Lung (tissue), 11 donors: ENCODE measurements at regions not wholly inside any gene's neighbourhood (a gene's known extent, or its start where the extent isn't known, plus 50 kb on each side); places are given as distances from the start of the nearest gene placed in this dataset.

Experiments
- ATAC-seq: fragments of 200-7000 bp; cut with Tn5 transposase; one replicate; pipeline ENCODE4 v1.9.1; 2020; ENCODE audit warnings: moderate number of reproducible peaks; ENCODE audit not compliant: insufficient read depth, low FRiP score
- DNase-seq, 3 donors: peaks; one replicate each; pipeline ENCODE4 v3.0.0-alpha.2; 2013 to 2017
- H3K27ac ChIP-seq, 2 donors: one replicate each; pipeline ENCODE4 v1.5.1; 2013; ENCODE audit warnings: mild to moderate bottlenecking in 2 of 2, moderate library complexity in 2 of 2, control low read depth in 1 of 2, inconsistent platforms in 1 of 2, low read depth in 1 of 2, low read length in 1 of 2
- H3K27me3 ChIP-seq, 3 donors: one replicate each; pipeline ENCODE4 v1.5.1; 2013; ENCODE audit warnings: low read length in 2 of 3; ENCODE audit not compliant: control insufficient read depth in 3 of 3, insufficient read depth in 3 of 3
- H3K36me3 ChIP-seq, 4 donors: one replicate each; pipeline ENCODE4 v1.5.1; 2013; ENCODE audit warnings: low read length in 4 of 4, mild to moderate bottlenecking in 1 of 4, moderate library complexity in 1 of 4; ENCODE audit not compliant: control insufficient read depth in 4 of 4, insufficient read depth in 4 of 4
- H3K4me1 ChIP-seq, 5 donors: one replicate each; pipeline ENCODE4 v1.5.1; 2013; ENCODE audit warnings: low read length in 5 of 5, mild to moderate bottlenecking in 2 of 5, moderate library complexity in 1 of 5; ENCODE audit not compliant: control insufficient read depth in 5 of 5, insufficient read depth in 5 of 5
- H3K4me3 ChIP-seq: one replicate; pipeline ENCODE4 v1.5.1; 2013; ENCODE audit warnings: mild to moderate bottlenecking, control low read depth, moderate library complexity
- H3K9ac ChIP-seq, 2 donors: one replicate each; pipeline ENCODE4 v1.5.1; 2013; ENCODE audit warnings: low read length in 2 of 2, control low read depth in 1 of 2; ENCODE audit not compliant: insufficient read depth in 1 of 2
- H3K9me3 ChIP-seq, 4 donors: one replicate each; pipeline ENCODE4 v1.5.1; 2013; ENCODE audit warnings: low read length in 3 of 4, mild to moderate bottlenecking in 1 of 4, moderate library complexity in 1 of 4; ENCODE audit not compliant: control insufficient read depth in 4 of 4, insufficient read depth in 3 of 4
- CTCF ChIP-seq: IDR thresholded peaks from 2 replicates; pipeline ENCODE4 v1.5.1; 2012; ENCODE audit warnings: mild to moderate bottlenecking; ENCODE audit errors: control extremely low read depth, extremely low read depth
- WGBS, 2 donors: extraction: QIAGEN DNeasy Blood & Tissue Kit; methylation state at CpG; one replicate each; pipeline ENCODE4 v1.1.7; 2013; 5-methylcytosine and 5-hydroxymethylcytosine counted together
- donor health status: control.
- donor health status: control.
- donor health status: Bipolar disorder and iron deficiency.
- donor health status: healthy.
- donor health status: DM: yes; HTN: yes; CAD: no.

- DNase-seq, result no peak
- H3K9ac ChIP-seq, result no peak overlapping the region
- no peak overlapping the region for H3K4me3 ChIP-seq
- no peaks in the 10 kb centered on the region for H3K9me3 ChIP-seq
- H3K4me1 ChIP-seq, result peaks cover 0 to 4% (median 0%) of the 10 kb centered on the region in 5 donors
- no peak overlapping the region for H3K27ac ChIP-seq
- TF ChIP-seq CTCF, result no peak
- no peaks in the 10 kb centered on the region for H3K27me3 ChIP-seq
- no peak for ATAC-seq
- no peaks in the 10 kb centered on the region for H3K36me3 ChIP-seq
These were observed 732.2 kb downstream of the CBLN4 start for GRCh38 chr20:55273149-55273548.

- Histone ChIP-seq H3K4me3 (no peak overlapping the region), H3K4me1 (peaks cover 0 to 4% (median 0%) of the 10 kb centered on the region in 5 donors), H3K27me3 (no peaks in the 10 kb centered on the region), H3K9me3 (no peaks in the 10 kb centered on the region), H3K27ac (no peak overlapping the region), H3K36me3 (no peaks in the 10 kb centered on the region), H3K9ac (no peak overlapping the region)
- DNase-seq (no peak), ATAC-seq (no peak)
- TF ChIP-seq CTCF, result no peak
- WGBS, 2 donors, result 75 to 94% methylated on average over 2 of the region's 2 CpGs
These were observed 733.9 kb downstream of the CBLN4 start for GRCh38 chr20:55271371-55271770.

GRCh38 chr20:55269913-55270312, 735.4 kb downstream of the CBLN4 start:
- Histone ChIP-seq H3K9ac (no peak overlapping the region), H3K4me1 (peaks cover 0 to 4% (median 0%) of the 10 kb centered on the region in 5 donors), H3K36me3 (no peaks in the 10 kb centered on the region), H3K27ac (no peak overlapping the region), H3K27me3 (no peaks in the 10 kb centered on the region), H3K9me3 (no peaks in the 10 kb centered on the region), H3K4me3 (no peak overlapping the region)
- WGBS, 2 donors, result 88 to 90% methylated on average over 1 of the region's 1 CpG
- ATAC-seq (no peak), DNase-seq (no peak)
- TF ChIP-seq CTCF, result no peak

GRCh38 chr20:55266361-55266760, 739.0 kb downstream of the CBLN4 start:
- Histone ChIP-seq H3K9me3 (no peaks in the 10 kb centered on the region), H3K4me1 (peaks cover 0 to 7% (median 0%) of the 10 kb centered on the region in 5 donors), H3K4me3 (no peak overlapping the region), H3K9ac (no peak overlapping the region), H3K27ac (no peak overlapping the region), H3K27me3 (no peaks in the 10 kb centered on the region), H3K36me3 (no peaks in the 10 kb centered on the region)
- DNase-seq, result no peak
- ATAC-seq, result no peak
- TF ChIP-seq CTCF, result no peak
- WGBS, 2 donors, result 82 to 85% methylated on average over 1 of the region's 1 CpG
